CD14-positive monocyte (primary cell): ENCODE measurements at regions not wholly inside any gene's neighbourhood (a gene's known extent, or its start where the extent isn't known, plus 50 kb on each side); places are given as distances from the start of the nearest gene placed in this dataset.

ENCODE experiments used
- DNase-seq, 3 donors: peaks; one replicate each; pipeline ENCODE4 v3.0.0-alpha.2; 2011 to 2022
- H2AFZ ChIP-seq: 2 replicates; pipeline ENCODE4 v1.6.0; 2012; ENCODE audit warnings: mild to moderate bottlenecking, low read depth, low read length, inconsistent platforms; ENCODE audit not compliant: insufficient read depth, poor library complexity, severe bottlenecking
- H3K27ac ChIP-seq, 2 donors: 1 replicate in 1 of 2; 2 replicates in 1 of 2; pipeline ENCODE4 v1.5.1; 2012 to 2013; ENCODE audit warnings: low read length in 2 of 2, control low read depth in 1 of 2, inconsistent platforms in 1 of 2, low read depth in 1 of 2, mild to moderate bottlenecking in 1 of 2
- H3K27me3 ChIP-seq, 2 donors: one replicate each; pipeline versions ENCODE4 v1.6.0 to v1.6.1; 2011 to 2013; ENCODE audit warnings: low read length in 2 of 2; ENCODE audit not compliant: control insufficient read depth in 2 of 2, insufficient read depth in 2 of 2
- H3K36me3 ChIP-seq, 2 donors: replicated peaks in 1 of 2; 1 replicate in 1 of 2; 2 replicates in 1 of 2; pipeline versions ENCODE4 v1.5.1 to v1.6.1; 2012 to 2013; ENCODE audit warnings: low read length in 2 of 2, control low read depth in 1 of 2, inconsistent platforms in 1 of 2, mild to moderate bottlenecking in 1 of 2; ENCODE audit not compliant: insufficient read depth in 2 of 2, control insufficient read depth in 1 of 2
- H3K4me1 ChIP-seq, 2 donors: 1 replicate in 1 of 2; 2 replicates in 1 of 2; pipeline versions ENCODE4 v1.5.1 to v1.6.1; 2012 to 2013; ENCODE audit warnings: low read length in 2 of 2, control low read depth in 1 of 2, inconsistent platforms in 1 of 2, mild to moderate bottlenecking in 1 of 2, moderate library complexity in 1 of 2; ENCODE audit not compliant: insufficient read depth in 2 of 2, control insufficient read depth in 1 of 2
- H3K4me2 ChIP-seq: replicated peaks from 2 replicates; pipeline ENCODE3; 2012; ENCODE audit warnings: low read length, moderate library complexity, mild to moderate bottlenecking; ENCODE audit not compliant: poor library complexity, severe bottlenecking; ENCODE audit errors: extremely low read depth
- H3K4me3 ChIP-seq, 3 experiments: fragments of 200-600 bp in 1 of 3; sonication (generic) in 1 of 3; replicated peaks in 1 of 3; 1 replicate in 2 of 3; 2 replicates in 1 of 3; pipeline ENCODE4 v1.5.1; 2011 to 2013; ENCODE audit warnings: low read length in 3 of 3, mild to moderate bottlenecking in 3 of 3, control low read depth in 2 of 3, low read depth in 2 of 3, inconsistent platforms in 1 of 3, moderate library complexity in 1 of 3
- H3K79me2 ChIP-seq: 2 replicates; pipeline ENCODE4 v1.6.0; 2012; ENCODE audit warnings: mild to moderate bottlenecking, control low read depth, inconsistent platforms, low read length, moderate library complexity; ENCODE audit not compliant: insufficient read depth
- H3K9ac ChIP-seq: 2 replicates; pipeline ENCODE4 v1.6.0; 2017; ENCODE audit warnings: low read length, mild to moderate bottlenecking; ENCODE audit not compliant: insufficient read depth, poor library complexity, severe bottlenecking
- H3K9me3 ChIP-seq, 2 donors: replicated peaks in 1 of 2; 1 replicate in 1 of 2; 2 replicates in 1 of 2; pipeline versions ENCODE4 v1.5.1 to v1.6.1; 2012 to 2013; ENCODE audit warnings: low read length in 2 of 2, control low read depth in 1 of 2; ENCODE audit not compliant: control insufficient read depth in 1 of 2, insufficient read depth in 1 of 2
- H4K20me1 ChIP-seq: 2 replicates; pipeline ENCODE4 v1.6.0; 2012; ENCODE audit warnings: mild to moderate bottlenecking, low read length, control low read depth, moderate library complexity; ENCODE audit not compliant: insufficient read depth
- H3K27ac Mint-ChIP-seq, 7 donors: one replicate each; pipeline ENCODE4 v1.8.0; 2020; ENCODE audit warnings: mild to moderate bottlenecking in 7 of 7, mixed read lengths in 7 of 7, moderate library complexity in 6 of 7, inconsistent platforms in 2 of 7
- H3K27me3 Mint-ChIP-seq, 3 donors: one replicate each; pipeline ENCODE4 v1.8.0; 2021 to 2022; ENCODE audit warnings: low read depth in 3 of 3, mild to moderate bottlenecking in 3 of 3, mixed read lengths in 3 of 3, moderate library complexity in 3 of 3, inconsistent platforms in 1 of 3
- H3K36me3 Mint-ChIP-seq, 2 donors: one replicate each; pipeline ENCODE4 v1.8.0; 2020; ENCODE audit warnings: mixed read lengths in 2 of 2, inconsistent platforms in 1 of 2, mild to moderate bottlenecking in 1 of 2
- H3K4me1 Mint-ChIP-seq: one replicate; pipeline ENCODE4 v1.8.0; 2020; ENCODE audit warnings: mild to moderate bottlenecking, mixed read lengths
- H3K4me3 Mint-ChIP-seq, 2 donors: one replicate each; pipeline ENCODE4 v1.8.0; 2020; ENCODE audit warnings: mild to moderate bottlenecking in 2 of 2, mixed read lengths in 2 of 2, moderate library complexity in 1 of 2
- H3K9me3 Mint-ChIP-seq, 7 donors: one replicate each; pipeline ENCODE4 v1.8.0; 2020 to 2022; ENCODE audit warnings: mixed read lengths in 7 of 7, mild to moderate bottlenecking in 6 of 7, moderate library complexity in 6 of 7, inconsistent platforms in 2 of 7
- CTCF ChIP-seq: fragments of 200-600 bp; IDR thresholded peaks from one replicate; pipeline ENCODE4 v1.8.0; 2022; ENCODE audit warnings: antibody characterized with exemption, mild to moderate bottlenecking
- WGBS: methylation state at CpG from one replicate; pipeline ENCODE4 v1.1.5; 2013; ENCODE audit warnings: missing lambda C conversion rate; ENCODE audit not compliant: insufficient coverage; 5-methylcytosine and 5-hydroxymethylcytosine counted together
- intact Hi-C, 2 donors: fragments of 100-400 bp; cut with micrococcal nuclease; formaldehyde crosslinking; loops; one replicate each; pipeline versions ENCODE4 v1.15.0 to v1.15.1; 2023

- no peak overlapping the region for H3K4me2 ChIP-seq
- H3K27me3 Mint-ChIP-seq = peaks cover 6 to 19% (median 19%) of the 10 kb centered on the region in 3 donors
- TF ChIP-seq CTCF = no peak
- H3K4me3 Mint-ChIP-seq = no peak overlapping the region
- no peaks in the 10 kb centered on the region for H3K79me2 ChIP-seq
- no peaks in the 10 kb centered on the region for H3K36me3 ChIP-seq
- intact Hi-C loops = no loop called here
- H3K9me3 Mint-ChIP-seq = peaks cover 0 to 2% (median 0%) of the 10 kb centered on the region in 7 donors
- no peak overlapping the region for H3K27ac Mint-ChIP-seq
- H3K9me3 ChIP-seq = no peaks in the 10 kb centered on the region
- no peak for DNase-seq
- H3K4me3 ChIP-seq = no peak overlapping the region
- no peaks in the 10 kb centered on the region for H4K20me1 ChIP-seq
- no peak overlapping the region for H3K9ac ChIP-seq
- no peaks in the 10 kb centered on the region for H3K4me1 Mint-ChIP-seq
- 100% methylated on average over 2 of the region's 5 CpGs for WGBS
- H3K27ac ChIP-seq = no peak overlapping the region
- H3K4me1 ChIP-seq = no peaks in the 10 kb centered on the region
- no peak overlapping the region for H2AFZ ChIP-seq
- no peaks in the 10 kb centered on the region for H3K36me3 Mint-ChIP-seq
- H3K27me3 ChIP-seq = peaks cover 0 to 9% of the 10 kb centered on the region in 2 donors
Observed at GRCh38 chr6:99819853-99820252, 174.2 kb downstream of the MCHR2 start.

- H3K79me2 ChIP-seq = no peaks in the 10 kb centered on the region
- H3K4me3 Mint-ChIP-seq = no peak overlapping the region
- no peak for DNase-seq
- no peak overlapping the region for H3K27ac Mint-ChIP-seq
- H2AFZ ChIP-seq = no peak overlapping the region
- WGBS = 96% methylated on average over 4 of the region's 6 CpGs
- no peak overlapping the region for H3K4me3 ChIP-seq
- H3K9ac ChIP-seq = no peak overlapping the region
- no peak overlapping the region for H3K27ac ChIP-seq
- no peaks in the 10 kb centered on the region for H3K36me3 Mint-ChIP-seq
- no peaks in the 10 kb centered on the region for H3K36me3 ChIP-seq
- intact Hi-C loops = no loop called here
- H3K4me1 ChIP-seq = no peaks in the 10 kb centered on the region
- H3K4me2 ChIP-seq = no peak overlapping the region
- no peak for TF ChIP-seq CTCF
- H3K9me3 Mint-ChIP-seq = no peaks in the 10 kb centered on the region
- H3K4me1 Mint-ChIP-seq = no peaks in the 10 kb centered on the region
- peaks cover 6 to 19% (median 19%) of the 10 kb centered on the region in 3 donors for H3K27me3 Mint-ChIP-seq
- peaks cover 0 to 9% of the 10 kb centered on the region in 2 donors for H3K27me3 ChIP-seq
- H3K9me3 ChIP-seq = no peaks in the 10 kb centered on the region
- no peaks in the 10 kb centered on the region for H4K20me1 ChIP-seq
Observed at GRCh38 chr6:99821164-99821563, 172.9 kb downstream of the MCHR2 start.
